Keratinocyte (primary cell): ENCODE measurements at regions not wholly inside any gene's neighbourhood (a gene's known extent, or its start where the extent isn't known, plus 50 kb on each side); places are given as distances from the start of the nearest gene placed in this dataset.

ENCODE experiments used
- EZH2 ChIP-seq: IDR thresholded peaks from one replicate; pipeline ENCODE4 v1.6.1; 2012; ENCODE audit warnings: inconsistent platforms, mild to moderate bottlenecking, low read length, moderate library complexity
- TF ChIP-seq, protein P1 (sequence below), 3 experiments: IDR thresholded peaks in 1 of 3; conservative IDR thresholded peaks in 1 of 3; optimal IDR thresholded peaks in 1 of 3; 2 replicates in 2 of 3; 3 replicates in 1 of 3; pipeline versions ENCODE3 to v1.5.1; 2011; ENCODE audit warnings: low read length in 3 of 3, mild to moderate bottlenecking in 3 of 3, moderate library complexity in 2 of 3, control low read depth in 1 of 3, inconsistent platforms in 1 of 3; ENCODE audit not compliant: insufficient read depth in 2 of 3; ENCODE audit errors: extremely low read depth in 1 of 3

DNA sequence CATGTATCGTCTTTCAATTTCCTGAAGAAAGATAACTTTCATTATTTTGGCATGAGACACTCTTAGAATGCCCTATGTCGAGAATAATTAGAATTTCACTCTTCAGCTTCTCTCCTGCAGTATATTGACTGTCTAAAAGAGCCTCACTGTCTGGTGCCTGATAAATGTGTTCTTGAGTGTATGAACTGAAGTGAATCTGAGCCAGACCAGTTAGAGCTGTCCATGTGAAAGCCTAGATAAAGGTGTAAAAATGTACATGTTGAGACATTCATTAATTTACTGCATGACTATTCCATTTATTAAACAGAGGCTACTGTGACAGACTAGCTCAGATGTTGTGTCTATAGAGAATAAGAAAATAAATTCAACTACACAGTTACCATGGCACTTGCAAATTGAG is 283.2 kb downstream of the PCDH18 start:
- TF ChIP-seq, protein P1, sequence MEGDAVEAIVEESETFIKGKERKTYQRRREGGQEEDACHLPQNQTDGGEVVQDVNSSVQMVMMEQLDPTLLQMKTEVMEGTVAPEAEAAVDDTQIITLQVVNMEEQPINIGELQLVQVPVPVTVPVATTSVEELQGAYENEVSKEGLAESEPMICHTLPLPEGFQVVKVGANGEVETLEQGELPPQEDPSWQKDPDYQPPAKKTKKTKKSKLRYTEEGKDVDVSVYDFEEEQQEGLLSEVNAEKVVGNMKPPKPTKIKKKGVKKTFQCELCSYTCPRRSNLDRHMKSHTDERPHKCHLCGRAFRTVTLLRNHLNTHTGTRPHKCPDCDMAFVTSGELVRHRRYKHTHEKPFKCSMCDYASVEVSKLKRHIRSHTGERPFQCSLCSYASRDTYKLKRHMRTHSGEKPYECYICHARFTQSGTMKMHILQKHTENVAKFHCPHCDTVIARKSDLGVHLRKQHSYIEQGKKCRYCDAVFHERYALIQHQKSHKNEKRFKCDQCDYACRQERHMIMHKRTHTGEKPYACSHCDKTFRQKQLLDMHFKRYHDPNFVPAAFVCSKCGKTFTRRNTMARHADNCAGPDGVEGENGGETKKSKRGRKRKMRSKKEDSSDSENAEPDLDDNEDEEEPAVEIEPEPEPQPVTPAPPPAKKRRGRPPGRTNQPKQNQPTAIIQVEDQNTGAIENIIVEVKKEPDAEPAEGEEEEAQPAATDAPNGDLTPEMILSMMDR (optimal IDR thresholded peaks at IDR 0.05 in 1 of 3, IDR thresholded peaks at IDR 0.05 in 1 of 3, conservative IDR thresholded peaks at IDR 0.05 in 1 of 3; ENCODE audit: extremely low read depth in 1 of 3, insufficient read depth in 2 of 3, low read length in 3 of 3) = no peak
- TF ChIP-seq EZH2 = no peak
